Dedifferentiated amniotic fluid mesenchymal stem cell (primary cell): ENCODE measurements at regions not wholly inside any gene's neighbourhood (a gene's known extent, or its start where the extent isn't known, plus 50 kb on each side); places are given as distances from the start of the nearest gene placed in this dataset.

ENCODE experiments used
- DNase-seq: peaks from one replicate; pipeline ENCODE4 v3.0.0-alpha.2; 2016; ENCODE audit errors: extremely low spot score

DNA sequence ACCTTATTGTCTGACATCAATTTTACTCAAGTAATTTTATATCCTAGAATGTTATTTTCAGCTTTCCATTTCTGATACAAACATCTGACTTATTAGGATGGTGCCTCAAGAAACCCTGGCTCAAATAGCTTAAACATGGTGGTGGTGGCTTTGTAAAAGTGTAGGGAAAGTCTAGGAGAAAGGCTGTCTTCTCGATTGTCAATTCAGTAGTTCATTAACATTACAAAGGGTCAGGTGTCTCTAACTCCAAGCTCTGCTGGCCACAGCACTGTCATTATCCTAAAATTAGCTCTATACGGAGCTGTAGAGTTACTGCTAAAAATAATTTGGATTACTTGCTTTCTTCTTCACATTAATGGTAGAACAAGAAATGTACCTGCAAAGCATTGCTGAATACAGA is 1360.1 kb upstream of the CDH6 start:
- DNase-seq = no peak

DNA sequence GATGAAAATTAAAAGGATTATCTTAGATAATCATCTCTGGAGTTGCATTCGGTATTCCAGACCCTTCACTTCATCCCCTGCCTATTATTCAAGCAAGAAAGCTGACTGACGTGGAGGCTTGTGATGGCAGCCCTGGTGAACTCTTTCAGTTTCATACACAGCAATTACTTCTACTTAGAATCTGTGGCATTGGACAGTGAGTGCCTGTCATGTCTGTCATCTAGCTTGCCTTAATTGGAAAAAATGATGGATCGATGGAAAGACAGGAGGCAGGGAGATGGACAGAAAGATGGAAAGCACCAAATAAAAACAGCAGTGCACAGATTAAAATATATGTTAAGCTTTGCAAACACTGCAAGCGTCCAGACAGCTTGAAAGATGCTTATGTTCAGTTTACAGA is 1371.0 kb upstream of the CDH6 start:
- DNase-seq = no peak

DNA sequence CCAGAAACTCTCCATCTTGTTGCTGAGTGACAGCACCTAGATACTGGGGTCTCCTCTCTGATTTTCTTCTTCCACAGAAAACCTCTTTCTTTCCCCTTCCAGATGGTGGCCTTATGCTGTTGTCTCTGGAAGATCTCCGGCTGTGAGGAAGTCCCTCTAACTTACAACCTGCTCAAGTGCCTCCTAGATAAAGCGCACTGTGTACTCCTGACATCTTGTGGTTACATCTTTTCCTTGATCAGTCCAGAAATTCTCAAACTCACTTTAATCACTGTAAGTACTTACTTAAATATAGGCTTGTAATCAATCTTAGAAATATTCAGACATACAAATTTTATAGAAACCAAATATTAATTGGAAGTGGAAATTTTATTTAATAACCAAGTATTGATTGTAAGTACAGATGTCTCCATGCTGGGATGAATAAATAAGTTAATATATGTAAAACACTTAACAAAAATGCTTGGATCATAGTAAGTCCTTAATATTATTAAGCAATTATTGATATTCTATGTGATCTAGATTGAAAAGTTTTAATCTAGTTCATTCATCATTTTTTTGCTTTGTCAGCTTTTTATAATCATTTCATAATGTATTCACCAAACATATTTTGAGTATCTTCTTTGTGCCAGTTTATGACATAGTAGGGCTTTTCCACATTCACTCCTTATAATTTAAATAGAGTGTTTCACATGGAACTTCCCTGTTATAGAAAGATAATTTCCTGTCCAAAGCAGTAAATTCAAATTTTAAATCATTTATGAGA is 1381.4 kb upstream of the CDH6 start:
- DNase-seq = no peak

DNA sequence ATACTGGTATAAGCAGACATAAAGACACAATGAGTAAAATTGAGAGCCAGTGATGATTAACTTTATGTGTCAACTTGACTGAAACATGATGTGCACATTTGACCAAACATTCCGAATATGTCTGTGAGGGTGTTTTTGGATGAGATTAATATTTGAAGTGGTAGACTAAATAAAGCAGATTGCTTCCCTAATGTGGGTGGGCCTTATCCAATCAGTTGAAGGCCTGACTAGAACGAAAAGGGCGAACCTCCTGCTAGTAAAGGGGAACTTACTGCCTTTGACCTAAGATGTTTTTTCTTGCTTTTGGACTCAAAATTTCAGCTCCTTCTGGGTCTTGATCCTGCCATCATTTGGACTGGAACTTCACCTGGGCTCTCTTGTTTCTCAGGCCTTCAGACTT is 1387.7 kb upstream of the CDH6 start:
- DNase-seq = no peak

DNA sequence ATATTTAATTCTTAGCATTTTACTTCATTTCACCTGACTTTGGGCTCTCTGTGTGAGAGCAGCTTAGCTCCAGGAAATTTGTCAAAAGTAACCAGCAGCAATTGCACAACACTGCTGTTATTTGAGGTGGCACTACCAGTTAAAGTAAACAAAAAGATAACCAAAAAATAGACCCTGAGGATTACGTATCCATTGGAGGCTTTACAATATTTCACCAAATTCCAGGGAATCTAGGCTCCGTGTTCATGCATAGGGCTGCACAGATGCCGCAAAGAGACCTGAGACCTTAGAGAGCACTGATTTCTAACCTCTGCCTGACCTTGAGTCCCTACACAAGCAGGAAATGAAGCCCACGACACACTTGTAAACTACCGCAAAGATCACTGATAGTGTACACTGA is 1392.7 kb upstream of the CDH6 start:
- DNase-seq = no peak

DNA sequence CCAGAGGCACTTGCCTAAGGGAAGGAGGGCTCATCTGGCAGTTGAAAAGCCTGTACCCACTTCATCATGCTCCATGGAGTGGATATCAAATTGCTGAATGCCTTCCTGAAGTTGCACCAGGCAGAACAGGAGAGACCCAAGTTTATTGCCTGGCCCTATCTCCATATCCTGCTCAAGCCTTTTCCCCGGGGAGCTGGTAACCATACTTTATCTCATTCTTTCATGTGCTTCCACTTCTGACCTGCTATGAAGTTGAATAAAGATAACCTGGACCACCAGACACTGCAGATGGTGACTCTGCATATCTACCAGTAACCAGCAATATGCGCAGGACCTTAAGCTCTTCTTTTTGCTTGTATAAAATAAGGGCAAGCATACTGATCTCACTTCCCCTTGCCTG is 1397.5 kb upstream of the CDH6 start:
- DNase-seq = no peak

DNA sequence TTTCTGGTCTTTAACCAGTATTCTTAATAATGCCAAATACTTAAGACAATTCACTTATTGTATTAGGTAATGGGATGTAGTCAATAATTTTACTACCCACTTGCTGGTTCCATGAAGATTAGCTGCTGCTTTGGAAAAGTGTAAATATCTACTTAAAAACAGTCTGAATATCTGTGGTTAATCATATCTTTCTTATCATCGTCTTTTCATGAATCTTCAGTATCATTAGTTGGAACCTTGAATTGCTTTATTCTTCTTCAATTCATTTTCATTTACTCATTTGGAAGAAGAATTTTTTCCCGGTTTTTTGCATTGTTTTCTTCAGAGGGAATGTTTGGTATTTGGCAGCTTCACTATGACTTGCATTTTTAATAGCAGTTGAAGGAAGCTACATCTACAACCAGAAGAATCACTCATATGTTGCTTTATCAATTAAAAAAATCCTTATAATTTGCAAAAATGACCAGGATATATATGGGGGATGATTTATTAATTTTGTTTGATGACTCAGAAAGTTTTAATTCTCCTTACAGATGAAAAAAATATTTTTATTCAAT is 1398.3 kb upstream of the CDH6 start:
- peak; percentile 24 for DNase-seq

DNA sequence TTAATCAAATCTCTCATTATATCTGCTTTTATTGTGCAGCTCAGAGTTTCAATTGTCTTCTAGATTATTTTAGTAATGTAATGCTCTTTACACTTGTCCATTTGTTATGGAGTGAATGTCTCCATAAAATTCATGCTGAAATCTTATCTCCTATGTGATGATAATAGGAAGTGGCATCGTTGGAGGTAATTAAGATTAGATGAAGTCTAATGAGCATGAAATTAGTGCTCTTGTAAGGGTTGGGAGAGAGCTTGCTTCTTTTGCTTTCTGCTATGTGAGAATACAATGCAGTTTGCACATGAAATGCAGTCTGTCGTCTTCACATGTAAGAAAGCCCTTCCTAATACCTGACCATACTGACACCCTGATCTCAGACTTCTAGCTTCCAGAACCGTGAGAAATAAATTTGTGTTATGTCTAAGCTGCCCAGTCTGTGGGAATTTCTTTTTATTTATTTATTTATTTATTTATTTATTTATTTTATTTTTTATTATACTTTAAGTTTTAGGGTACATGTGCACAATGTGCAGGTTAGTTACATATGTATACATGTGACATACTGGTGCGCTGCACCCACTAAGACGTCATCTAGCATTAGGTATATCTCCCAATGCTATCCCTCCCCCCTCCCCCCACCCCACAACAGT is 1399.2 kb upstream of the CDH6 start:
- DNase-seq = no peak

DNA sequence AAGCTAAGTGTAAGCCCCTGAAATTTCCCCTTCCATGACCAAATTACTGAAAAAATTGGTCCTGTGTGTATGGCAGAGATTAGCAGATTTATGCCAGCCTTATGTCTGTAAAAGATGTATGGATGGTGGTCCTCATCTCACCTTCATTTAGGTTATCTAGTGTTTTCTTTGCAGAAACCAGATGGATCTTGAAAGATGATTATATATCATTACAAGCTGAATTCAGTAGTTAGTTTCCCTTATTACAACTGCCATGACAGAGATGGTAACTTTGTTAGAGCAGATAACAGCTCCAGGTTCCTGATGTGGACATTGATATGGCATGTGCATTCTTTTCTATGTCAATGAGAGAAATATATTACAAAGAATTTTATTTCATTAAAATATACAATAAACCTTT is 1403.2 kb upstream of the CDH6 start:
- DNase-seq = no peak

DNA sequence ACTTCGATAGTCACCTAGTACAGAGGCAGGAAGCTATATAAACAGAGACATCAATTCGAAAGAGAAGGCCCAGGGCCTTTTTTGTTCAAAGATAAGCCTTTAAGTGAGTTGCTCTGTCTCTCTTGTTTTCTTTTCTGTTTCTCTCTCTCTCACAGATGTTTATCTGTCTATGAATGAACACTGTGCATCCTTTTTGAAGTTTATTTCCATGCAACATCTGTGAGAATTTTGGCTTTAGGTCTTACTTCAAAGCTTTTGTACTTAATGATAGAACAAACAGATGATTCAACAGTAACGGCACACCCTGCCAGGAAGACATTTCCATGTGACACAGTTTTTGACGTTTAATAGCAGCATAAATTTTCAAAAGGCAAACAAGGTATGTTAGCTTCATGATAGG is 1413.1 kb upstream of the CDH6 start:
- no peak for DNase-seq

DNA sequence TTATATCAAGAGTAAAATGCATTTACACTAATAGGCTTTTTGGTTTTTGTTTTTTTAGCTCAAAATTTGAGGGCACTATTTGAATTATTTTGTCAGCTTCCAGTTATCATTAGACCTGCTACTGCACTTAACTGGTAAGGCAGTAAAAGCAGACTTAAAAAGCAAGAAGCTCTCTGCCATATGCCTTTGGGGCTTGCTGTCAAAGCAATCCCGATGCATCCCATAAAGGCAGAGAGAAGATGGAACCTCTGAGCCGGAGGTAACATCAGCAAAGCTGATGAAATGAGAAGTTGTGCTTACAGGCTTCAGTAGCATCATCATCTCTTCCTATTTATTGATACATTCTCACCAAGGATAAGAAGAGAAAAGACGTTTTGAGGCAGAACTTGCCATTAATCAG is 1414.3 kb upstream of the CDH6 start:
- no peak for DNase-seq

DNA sequence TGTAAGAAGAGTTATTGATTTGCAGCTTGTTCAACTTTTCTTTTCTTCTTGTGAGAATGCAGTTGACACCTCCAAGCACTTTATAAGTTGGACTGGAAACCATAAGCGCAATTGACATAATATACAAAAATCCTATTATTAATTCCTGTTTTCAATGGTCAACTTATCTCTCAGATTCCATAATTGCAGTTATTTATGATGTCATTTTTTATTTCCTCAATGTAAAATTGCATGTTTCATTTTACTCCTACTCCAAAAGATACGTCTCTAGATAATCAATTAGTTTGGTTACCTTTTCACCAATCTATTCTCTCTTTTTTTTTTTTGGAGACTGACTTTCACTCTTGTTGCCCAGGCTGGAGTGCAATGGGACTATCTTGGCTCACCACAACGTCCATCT is 1416.1 kb upstream of the CDH6 start:
- no peak for DNase-seq

DNA sequence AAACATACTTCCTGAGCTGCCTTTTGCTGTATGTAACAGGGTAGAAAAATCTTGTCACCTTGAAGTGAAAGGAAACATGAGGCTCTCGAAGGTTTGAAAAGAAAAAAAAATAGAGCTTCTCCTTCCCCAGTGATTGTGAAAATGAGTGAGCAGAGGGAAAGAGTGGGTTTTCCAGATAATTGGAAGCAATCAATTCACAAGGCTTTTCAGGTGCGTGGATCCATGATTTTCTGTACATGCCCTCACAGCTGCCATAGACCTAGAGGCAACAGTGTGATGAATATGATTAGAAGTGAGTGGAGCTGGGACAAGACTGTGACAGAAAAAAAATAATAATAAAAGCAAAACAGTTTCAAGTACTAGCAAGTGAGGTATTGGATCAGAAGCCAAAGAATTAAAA is 1422.5 kb upstream of the CDH6 start:
- DNase-seq = no peak

DNA sequence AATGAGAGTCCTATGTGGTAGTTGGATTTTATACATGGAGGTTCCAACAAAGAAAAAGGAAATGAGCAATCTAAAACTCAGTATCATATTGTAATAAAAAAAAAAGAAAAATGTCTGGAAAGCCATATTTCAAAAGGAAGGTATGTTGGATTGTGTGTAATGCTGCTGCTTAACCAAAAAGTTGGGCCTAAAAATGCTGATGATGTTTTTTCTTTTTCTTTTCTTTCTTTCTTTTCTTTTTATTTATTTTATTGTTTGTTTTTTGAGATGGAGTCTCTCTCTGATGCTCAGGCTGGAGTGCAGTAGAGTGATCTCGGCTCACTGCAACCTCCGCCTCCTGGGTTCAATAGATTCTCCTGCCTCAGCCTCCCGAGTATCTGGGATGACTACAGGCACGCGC is 1424.0 kb upstream of the CDH6 start:
- DNase-seq = no peak

DNA sequence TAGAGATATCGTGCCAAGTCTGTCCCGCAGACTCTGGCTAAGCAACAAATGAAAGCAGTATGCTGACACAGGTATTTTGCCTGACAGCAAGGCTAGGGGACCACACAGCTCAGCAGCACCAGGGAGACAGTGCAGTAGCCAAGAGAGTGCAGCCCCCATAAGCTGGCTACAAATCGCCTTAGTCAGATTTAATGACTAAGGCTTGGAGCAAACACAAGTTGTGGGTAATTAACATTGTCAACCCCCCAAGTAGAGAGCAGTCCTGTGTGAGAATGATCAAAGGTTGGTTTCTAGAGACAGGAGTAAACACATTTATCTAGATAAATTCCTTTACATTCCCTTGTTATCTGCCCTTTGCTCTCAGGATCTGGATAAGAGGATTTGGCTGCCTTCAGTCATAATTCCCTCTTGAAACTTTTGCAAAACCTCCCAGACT is 1434.5 kb upstream of the CDH6 start:
- DNase-seq = no peak

DNA sequence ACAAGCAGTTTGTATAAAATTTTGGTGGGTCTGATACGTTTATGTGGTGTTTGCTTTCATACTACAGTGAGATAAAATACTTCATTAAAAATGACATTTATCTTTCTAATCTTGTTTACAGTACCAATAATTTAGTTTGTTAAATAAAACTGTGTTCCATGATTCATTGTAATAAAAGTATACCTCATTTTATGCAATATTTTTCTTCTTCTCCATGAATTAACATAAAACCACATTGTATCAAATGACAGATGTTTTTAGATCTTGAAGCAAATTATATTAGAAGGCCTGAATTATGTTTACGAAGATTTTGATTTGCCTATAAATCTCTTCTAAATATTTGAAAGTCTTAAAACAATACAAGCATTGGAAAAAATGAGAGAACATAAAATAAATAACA is 1443.0 kb upstream of the CDH6 start:
- no peak for DNase-seq

DNA sequence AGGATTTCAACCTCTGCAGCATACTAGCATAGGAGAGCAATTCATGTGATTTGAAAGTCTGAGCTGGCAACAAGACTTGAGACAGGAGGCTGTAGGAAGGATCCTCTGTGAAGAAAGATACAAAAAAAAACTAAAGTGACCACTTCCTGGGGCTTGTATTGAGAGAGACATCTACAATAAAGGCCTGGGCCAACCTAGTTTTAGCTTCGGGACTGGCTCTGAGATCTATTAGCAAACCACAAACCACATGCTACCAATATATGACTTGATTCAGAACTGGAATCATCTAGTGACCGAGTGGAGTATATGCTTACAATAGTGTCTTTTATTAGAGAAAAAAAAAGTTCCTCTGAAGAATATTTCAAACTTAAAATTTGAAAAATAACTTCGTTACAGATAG is 1448.9 kb upstream of the CDH6 start:
- no peak for DNase-seq

DNA sequence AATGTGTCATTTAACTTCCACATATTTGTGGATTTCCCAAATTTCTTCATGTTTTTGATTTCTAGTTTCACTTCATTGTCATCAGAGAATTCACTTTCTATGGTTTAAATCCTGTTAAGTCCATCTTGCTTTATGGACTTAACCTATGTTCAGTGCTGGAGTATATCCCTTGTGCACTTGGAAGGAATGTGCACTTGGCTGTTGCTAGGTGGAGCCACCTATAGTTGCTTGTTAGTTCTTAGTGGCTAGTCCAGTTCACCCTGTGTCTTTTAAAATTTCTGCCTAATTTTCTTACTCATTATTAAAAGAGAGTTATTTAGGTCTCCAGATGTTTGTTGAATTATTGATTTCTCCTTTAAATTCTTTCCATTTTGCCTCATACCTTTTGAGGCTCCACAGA is 1472.5 kb upstream of the CDH6 start:
- no peak for DNase-seq

DNA sequence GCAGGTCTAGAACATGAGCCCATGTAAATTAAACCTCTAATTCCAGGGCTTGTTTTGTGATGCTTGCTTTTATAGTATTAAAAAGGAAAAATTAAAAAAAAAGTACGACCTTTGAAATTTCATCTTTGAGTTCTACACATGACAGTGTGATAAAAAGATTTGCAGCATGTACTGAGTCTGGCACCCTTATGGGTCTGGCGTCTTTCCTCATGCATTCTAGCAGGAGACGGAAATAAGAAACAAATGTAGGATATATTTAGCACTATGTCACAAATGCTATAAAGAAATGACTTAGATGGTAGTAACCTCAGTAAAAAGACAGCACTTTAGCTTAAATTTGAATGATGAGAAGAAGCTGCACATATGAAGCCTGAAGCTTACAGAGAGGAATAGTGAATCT is 1474.3 kb upstream of the CDH6 start:
- no peak for DNase-seq

DNA sequence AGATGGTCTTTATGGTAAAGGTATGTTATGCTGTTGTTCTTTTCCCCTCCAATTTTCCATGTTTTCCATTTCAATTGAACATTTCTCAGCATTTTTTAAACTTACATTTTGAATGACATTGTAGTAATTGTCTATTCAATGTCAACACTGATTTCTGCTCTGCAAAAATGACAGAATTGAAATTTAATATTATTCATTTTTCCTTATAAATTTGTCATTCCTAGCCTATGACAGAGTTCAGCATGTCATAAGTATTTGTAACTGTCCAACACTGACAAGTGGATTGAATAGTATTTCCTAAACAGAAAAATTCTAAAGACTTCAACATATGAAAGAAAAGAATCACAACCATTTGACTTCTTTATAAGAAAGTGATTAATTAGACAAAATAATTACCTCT is 1478.3 kb upstream of the CDH6 start:
- no peak for DNase-seq

DNA sequence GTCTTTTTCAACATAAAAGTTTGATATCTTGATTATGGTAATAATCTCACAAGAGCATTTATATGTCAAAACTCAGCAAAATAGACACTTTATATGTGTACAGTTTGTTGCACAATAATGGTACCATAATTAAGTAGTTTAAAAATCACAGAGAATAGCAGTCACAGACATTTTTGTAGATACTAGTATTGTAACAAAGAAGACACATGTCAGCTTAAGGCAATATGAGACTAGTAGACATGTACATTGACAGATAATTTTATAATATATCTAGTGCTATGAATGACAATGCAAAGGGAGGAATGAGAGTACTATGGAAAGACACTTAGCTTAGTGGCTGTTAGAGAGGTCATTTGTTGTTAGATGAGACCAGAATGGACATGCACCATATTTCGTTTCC is 1490.6 kb upstream of the CDH6 start:
- no peak for DNase-seq

DNA sequence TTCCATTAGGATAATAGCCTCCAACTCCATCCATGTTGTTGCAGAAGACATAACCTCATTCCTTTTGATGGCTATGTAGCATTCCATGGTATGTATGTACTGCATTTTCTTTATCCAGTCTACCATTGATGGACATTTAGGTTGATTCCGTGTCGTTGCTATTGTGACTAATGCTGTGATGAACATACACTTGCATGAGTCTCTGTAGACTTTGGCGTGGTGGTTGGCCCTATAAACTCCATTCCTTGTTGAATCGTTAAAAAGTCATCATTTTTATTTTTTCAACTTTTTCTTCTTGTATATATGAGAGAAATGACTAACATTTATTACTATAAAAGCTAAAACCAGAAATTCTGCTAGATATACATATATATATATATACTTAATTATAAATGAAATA is 1491.9 kb upstream of the CDH6 start:
- DNase-seq = no peak

DNA sequence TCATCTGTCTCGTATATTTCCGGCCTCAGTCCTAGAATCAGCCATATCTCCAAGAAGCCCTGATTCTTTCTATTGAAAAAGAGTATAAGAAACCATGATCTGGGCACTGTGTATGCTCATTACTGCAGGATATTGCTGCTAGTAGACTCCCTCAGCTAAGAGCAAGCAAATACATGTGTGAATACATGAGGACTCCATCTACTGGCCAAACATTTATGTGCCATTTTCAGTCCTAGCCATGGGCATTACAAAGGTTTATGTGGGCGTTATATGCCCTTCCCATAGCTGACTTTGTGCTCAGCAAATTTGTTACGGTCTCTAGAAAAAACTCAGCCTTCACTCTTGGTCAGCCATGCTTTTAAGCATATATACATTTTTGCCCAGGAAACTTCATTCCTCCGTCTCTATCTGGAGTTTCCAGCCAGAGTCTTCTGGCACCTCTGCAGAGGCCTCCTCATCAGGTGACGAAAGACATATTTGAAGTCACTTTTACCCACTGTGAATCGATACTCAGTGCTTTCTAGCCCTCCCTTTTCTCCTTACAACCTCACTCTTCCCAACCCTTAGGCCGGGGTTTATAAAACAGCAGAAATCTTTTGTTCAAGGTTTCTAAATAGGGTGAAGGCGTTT is 1495.6 kb upstream of the CDH6 start:
- no peak for DNase-seq
